GM18498 (cell line): ENCODE measurements at regions not wholly inside any gene's neighbourhood (a gene's known extent, or its start where the extent isn't known, plus 50 kb on each side); places are given as distances from the start of the nearest gene placed in this dataset.
"Not testable (repeated sequence)": the region's sequence is repeated elsewhere in the genome, so short reads cannot be mapped to it uniquely, and the experiment has no call there.

Source experiments
- ATAC-seq: cut with Tn5 transposase; IDR thresholded peaks from one replicate; pipeline ENCODE4 v1.9.1; 2021; ENCODE audit warnings: mild to moderate bottlenecking, moderate library complexity; ENCODE audit not compliant: unreplicated experiment

DNA sequence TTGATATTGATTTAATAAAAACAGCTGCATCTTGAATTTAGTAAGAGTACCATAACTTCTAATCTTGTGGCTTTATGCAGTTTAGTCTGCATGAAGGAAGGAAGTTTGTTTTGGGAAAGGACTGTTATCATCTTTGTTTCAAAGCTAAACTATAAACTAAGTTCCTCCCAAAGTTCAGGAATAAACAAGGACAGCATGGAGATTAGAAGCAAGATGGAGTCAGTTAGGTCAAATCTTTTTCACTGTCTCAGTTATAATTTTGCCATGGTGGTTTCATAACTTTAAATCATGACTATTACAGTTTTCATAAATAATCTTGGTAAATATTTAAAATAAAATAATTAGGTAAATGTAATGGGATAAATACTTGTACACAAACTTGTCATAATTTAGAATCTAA is 189.9 kb upstream of the ETV3 start:
- ATAC-seq = not testable (repeated sequence)

DNA sequence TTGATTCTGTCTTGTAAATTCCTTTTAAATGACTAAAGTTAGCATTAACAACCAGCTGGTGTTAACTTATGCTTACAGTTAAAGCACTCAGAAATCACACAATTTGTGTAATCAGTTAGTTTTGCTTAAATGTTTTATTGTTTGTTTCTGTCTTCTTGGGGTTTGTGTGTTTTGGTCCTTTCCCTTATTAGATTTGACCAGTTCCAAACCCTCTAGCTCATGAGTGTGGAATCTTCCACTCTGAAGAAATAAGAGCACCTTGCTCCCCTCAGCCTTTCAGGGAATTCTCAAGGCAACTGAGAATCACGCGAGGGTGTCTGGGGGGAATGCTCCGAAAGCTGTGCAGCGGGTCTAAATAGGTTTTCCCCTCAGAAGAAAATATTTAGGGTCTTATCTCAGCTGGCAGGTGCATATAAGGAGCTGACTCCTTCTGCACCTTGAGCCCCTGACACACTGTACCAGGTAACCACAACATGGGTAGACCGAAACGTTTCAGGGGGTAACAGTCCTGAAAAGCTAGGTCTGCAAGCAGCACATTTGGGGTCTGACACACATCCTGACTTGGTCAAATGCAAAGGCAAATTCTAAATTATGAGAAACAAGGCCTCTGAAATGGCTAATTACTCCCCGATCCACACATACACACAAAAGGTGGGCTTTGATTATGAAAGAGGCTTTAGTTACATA is 188.1 kb upstream of the ETV3 start:
- ATAC-seq = no peak

- no peak for ATAC-seq
Measured at GRCh38 chr1:157325220-157325619, 187.0 kb upstream of the ETV3 start.

DNA sequence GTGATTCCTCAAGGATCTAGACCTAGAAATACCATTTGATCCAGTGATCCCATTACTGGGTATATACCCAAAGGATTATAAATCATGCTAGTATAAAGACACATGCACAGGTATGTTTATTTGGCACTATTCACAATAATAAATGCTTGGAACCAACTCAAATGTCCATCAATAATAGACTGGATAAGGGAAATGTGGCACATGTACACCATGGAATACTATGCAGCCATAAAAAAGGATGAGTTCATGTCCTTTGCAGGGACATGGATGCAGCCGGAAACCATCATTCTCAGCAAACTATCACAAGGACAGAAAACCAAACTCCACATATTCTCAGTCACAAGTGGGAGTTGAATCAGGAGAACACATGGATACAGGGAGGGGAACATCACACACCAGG is 183.8 kb upstream of the ETV3 start:
- ATAC-seq = not testable (repeated sequence)

DNA sequence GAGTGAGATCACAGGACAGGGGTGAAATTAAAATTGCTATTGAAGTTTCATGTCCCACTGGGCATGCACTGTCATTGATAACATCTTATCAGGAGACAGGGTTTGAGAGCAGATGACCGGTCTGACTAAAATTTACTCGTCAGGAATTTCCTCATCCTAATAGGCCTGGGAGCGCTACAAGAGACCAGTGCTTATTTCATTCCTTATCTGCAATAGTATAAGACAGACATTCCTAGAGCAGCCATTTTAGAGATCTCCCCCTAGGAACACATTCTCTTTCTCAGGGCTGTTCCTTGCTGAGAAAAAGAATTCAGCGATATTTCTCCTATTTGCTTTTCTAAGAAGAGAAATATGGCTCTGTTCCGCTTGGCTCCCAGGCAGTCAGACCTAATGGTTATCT is 181.4 kb upstream of the ETV3 start:
- no peak for ATAC-seq

GRCh38 chr1:157317229-157317628 is 179.0 kb upstream of the ETV3 start:
- ATAC-seq = not testable (repeated sequence)

DNA sequence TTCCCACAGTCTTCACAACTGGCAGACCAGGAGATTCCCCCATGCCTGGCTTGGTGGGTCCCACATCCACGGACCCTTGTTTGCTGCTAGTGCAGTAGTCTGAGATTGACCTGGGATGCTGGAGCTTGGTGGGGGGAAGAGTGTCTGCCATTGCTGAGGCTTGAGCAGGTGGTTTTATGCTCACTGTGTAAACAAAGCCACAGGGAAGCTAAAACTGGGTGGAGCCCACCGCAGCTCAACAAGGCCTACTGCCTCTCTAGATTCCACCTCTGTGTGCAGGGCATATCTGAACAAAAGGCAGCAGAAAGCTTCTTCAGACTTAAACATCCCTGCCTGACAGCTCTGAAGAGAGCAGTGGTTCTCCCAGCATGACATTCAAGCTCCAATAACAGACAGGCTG is 177.3 kb upstream of the ETV3 start:
- ATAC-seq = no peak

DNA sequence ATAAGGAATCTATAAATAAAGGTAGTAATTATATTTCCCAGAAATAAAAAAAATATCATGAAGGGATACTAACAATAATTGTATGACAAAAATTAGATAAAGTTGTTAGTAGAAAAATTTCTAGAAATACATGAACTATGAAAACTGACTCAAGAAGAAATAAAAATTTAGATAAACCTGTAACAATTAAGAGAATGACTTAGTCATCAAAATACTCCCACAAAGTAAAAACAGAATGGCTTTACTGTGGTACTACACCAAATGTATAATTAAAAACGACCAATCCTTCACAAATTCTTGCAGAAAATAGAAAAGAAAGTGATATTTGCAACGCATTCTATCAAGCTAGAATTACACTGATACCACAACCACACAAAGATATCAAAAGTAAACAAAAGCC is 176.2 kb upstream of the ETV3 start:
- no peak for ATAC-seq

- ATAC-seq = no peak
Measured at GRCh38 chr1:157313240-157313807, 175.1 kb upstream of the ETV3 start.

DNA sequence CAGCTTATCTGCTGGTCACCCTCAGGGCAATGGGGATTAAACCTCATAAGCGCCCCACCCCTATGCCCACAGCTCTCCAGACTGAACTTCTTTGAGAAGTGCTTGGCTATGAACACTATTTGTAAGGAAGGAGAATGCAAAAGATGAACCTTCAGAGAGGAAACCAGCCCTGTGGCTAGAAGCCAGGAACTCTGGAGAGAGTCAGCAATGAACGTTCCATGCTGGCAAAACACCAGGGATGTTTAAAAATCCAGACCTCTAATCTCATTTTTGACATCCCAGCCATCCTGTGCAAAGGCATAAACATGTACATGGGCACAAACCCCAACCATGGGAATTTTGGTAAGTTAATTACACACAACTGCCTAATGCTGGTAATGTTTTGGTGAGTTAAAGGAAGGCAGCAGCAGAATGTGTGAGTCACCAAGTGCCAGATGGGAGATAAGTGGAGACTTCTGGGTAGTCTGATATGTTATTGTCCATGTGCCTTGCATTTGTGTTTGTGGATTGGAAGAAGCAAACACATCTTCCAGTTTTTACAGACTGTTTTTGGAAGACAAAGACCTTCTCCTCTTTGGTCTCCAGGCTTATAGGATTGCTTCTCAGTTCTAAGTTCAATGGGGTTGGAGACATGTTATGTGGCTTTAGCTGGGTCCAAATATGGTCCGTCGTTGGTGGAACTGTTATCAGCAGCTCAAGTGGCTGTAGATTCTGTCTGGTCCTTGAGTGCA is 174.1 kb upstream of the ETV3 start:
- no peak for ATAC-seq

GRCh38 chr1:157311730-157312081 is 173.5 kb upstream of the ETV3 start:
- no peak for ATAC-seq

DNA sequence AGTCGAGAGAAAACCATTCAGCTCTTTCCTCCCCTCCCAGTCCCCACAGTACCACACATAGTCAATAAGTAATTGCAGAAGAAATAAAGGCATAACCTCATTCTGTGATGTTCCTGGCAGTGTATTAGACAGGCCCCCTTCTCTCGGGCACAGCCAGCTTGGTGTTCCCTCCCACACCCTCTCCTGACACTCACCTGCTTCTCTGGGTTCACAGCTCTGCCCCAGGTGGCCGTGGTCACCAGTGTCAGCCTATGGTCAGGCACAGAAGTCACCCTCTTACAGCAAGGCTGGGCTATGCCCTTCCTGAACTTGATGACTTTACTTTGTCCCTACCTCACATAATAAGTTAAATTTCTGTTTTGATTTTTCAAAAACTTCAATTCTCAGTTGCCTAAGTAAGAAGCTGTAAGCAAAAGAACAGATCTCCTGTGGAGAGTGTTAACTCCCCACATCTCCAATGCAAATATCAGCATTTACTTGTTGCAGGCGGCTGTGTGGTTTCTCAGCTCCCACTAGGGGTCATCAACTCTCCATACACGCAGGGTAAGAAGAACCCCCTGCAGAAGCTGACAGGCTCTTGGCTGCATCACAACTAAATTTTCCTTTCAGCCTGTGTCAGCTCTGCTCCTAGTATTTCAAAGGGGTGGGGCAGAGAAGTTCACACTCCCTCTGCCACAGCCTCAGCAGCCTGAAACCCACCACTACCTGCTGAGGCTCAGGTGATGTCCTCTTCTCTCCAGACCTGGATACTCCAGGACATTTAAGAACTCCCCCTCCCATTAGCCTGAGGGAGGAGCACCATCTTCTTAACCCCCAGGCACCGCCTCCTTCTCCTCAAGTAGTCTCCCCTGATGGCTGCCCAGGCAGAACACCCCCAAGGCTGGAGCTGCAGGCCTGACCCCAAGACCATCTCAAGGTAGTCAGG is 172.9 kb upstream of the ETV3 start:
- ATAC-seq = peak; percentile 59

DNA sequence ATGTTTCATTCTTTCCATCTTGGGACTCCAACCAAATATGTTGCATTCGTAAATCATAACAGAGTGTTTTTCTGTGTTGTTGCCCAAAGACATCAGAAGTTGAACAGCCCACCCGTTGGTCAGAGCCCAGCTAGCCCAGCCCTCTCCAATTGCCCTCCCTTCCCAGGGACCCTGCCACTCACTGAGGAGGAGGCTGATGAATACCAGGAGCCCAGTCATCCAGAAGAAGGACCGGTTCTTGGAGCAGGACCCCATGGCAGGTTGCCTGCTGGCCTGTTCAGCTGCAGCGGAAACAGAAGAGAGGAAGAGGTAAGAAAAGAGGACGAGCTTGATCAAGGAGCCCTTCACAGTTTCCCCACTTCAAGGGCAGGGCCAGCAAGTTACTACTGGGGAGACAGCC is 172.2 kb upstream of the ETV3 start:
- ATAC-seq = no peak

GRCh38 chr1:157307491-157307890 is 169.3 kb upstream of the ETV3 start:
- ATAC-seq = peak; percentile 55

- ATAC-seq = no peak
Measured at GRCh38 chr1:157306896-157307295, 168.7 kb upstream of the ETV3 start.

- ATAC-seq = no peak
Measured at GRCh38 chr1:157304271-157304670, 166.1 kb upstream of the ETV3 start.

DNA sequence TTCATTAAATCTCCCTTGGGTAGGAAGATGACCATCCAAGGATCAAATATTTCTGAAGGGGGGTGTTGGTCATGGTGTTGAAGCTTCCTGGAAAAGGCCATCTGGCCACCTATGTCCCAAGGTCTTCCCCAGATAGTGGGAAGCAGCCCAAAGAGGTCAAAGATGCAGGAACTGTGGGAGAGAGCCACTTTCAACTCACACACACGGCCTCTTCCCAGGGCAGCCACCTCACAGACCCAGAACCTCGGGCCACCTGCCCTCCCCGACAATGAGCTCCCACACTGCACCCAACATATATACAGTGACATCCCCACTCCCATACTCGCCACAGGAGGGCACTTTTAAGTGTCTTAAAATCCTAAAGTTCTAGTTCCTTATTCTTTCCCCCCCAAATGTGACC is 164.5 kb upstream of the ETV3 start:
- ATAC-seq = no peak

GRCh38 chr1:157302199-157302497 is 164.0 kb upstream of the ETV3 start:
- ATAC-seq = no peak

DNA sequence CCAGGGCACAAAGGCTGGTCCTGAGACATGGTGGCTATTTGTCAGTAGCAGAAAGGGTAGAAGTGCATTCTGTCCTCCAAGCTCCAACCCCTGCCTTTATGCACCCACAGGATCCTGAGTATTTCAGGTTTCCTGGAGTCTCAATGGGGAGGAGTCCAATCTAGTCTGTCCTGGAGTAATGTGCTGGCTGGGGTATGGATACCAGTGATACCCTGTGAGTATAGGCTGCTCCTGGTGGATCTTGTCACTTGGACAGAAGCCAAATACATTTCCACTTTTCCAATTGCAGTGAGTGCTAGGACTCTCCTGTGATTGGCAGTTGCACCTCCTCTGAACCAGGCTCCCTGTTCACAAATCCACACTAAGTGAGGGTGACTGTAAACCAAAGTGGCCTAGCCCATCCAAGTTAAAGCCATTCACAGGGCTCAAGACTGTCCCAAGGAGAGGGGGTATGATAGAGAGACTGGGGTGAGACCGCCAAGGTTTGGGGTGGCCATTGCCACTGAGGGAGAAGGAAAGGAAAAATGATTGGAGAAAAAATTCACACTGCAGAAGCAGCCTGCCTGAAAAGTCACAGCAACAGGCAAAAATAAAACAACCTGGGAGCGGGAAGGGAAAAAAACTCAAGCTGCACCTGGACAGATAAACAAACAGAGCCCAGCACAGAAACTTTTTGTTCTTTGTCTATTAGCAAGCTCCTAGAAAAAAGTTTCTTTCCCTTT is 163.4 kb upstream of the ETV3 start:
- ATAC-seq = no peak

DNA sequence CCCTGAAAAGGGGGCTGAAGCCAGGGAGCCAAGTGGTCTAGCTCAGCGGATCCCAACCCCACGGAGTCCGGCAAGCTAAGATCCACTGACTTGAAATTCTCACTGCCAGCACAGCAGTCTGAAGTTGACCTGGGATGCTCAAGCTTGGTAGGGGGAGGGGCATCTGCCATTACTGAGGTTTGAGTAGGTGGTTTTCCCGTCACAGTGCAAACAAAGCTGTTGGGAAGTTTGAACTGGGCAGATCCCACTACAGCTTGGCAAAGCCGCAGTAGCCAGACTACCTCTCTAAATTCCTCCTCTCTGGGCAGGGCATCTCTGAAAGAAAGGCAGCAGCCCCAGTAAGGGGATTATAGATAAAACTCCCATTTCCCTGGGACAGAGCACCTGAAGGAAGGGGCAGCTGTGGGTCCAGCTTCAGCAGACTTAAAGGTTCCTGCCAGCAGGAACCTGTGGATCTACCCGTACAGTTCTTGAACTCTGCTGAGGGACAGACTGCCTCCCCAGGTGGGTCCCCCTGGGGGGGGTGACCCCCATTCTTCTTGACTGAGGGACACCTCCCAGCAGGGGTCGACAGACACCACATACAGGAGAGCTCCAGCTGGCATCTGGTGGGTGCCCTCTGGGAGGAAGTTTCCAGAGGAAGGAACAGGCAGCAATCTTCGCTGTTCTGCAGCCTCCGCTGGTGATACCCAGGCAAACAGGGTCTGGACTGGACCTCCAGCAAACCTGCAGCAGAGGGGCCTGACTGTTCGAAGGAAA is 156.4 kb upstream of the ETV3 start:
- not testable (repeated sequence) for ATAC-seq
